Activated CD8-positive, alpha-beta memory T cell treated with anti-CD3 and anti-CD28 coated beads for 36 hours (primary cell): ENCODE measurements at regions not wholly inside any gene's neighbourhood (a gene's known extent, or its start where the extent isn't known, plus 50 kb on each side); places are given as distances from the start of the nearest gene placed in this dataset.
"Not testable (repeated sequence)": the region's sequence is repeated elsewhere in the genome, so short reads cannot be mapped to it uniquely, and the experiment has no call there.

ENCODE experiments used
- CTCF ChIA-PET: fragments of 350-600 bp; sonication (Branson Sonifier 250); formaldehyde crosslinking; loops from one replicate; lab custom pipeline; 2021; ENCODE audit warnings: antibody characterized with exemption; lab: Charles Lee
- POLR2A ChIA-PET: fragments of 350-600 bp; sonication (Branson Sonifier 250); formaldehyde crosslinking; loops from one replicate; lab custom pipeline; 2021; ENCODE audit warnings: antibody characterized with exemption; lab: Charles Lee

DNA sequence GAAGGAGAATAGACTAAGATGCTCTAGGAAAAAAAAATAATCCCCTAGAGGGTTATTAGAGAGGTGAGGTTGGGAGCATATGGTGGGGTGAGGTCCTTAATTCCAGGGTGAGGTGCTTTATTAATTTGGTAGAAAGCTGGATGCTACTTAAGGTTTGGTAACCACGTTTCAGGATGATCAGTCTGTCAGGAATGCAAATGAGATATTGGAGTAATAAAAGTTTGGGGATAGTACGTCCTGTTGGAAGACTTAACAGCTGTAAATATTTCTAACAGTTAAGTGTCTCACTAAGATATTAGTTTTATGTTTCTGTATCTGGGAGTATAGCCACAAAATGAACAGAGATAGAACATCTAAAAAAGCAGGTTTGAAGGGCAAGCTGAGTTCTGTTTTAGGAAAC lies 578.9 kb downstream of the CETN3 start:
- ChIA-PET POLR2A (no interaction called here), CTCF (no interaction called here)

DNA sequence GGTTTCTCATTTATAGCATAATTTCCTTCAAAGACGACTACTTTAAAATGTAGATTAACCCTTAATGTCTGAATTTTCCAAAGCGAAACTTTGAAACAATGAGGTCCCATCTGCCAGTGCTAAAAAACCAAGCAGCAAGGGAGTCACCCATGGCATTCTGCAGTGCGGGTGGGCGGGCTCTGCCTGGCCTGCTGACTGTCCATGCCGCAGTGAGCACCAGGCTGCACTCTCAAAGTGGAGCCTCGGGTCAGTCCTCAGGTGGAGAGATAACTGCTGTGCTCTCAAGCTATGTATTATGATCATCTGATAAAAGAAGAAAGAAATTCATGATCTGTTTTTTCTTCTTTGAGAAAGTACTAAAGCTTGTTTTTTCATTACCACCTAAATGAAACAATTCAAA lies 581.6 kb downstream of the CETN3 start:
- POLR2A ChIA-PET = no interaction called here
- CTCF ChIA-PET = no interaction called here

GRCh38 chr5:89827359-89827758 lies 582.2 kb downstream of the CETN3 start:
- POLR2A ChIA-PET = no interaction called here

DNA sequence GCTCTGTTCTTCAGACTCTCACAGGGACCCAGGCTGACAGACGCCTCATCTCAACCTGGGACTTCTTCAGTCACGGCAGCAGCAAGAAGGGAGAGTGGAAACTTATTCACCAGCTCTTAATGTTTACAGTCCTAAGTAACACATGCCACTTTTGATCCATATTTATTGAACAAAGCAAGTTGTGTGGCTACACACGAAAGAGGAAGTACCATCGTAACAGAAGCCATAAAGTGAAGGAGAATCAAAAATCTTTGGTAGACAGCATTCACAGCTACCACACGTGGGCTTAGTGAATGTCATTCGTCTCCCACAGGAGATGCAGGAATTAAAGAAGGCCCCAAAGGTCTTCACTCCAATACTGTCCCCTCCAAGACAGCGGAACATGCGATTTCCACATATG lies 582.6 kb downstream of the CETN3 start:
- ChIA-PET POLR2A (no interaction called here), CTCF (no interaction called here)

More at GRCh38 chr5:89827359-89827758, 582.2 kb downstream of the CETN3 start:
- CTCF ChIA-PET = no interaction called here

- ChIA-PET CTCF (no interaction called here), POLR2A (no interaction called here)
Measured at GRCh38 chr5:89823046-89823445, 586.5 kb downstream of the CETN3 start.

GRCh38 chr5:89817841-89818240 lies 591.7 kb downstream of the CETN3 start:
- ChIA-PET POLR2A (no interaction called here), CTCF (no interaction called here)

- POLR2A ChIA-PET = no interaction called here
Measured at GRCh38 chr5:89816038-89816437, 593.5 kb downstream of the CETN3 start.

DNA sequence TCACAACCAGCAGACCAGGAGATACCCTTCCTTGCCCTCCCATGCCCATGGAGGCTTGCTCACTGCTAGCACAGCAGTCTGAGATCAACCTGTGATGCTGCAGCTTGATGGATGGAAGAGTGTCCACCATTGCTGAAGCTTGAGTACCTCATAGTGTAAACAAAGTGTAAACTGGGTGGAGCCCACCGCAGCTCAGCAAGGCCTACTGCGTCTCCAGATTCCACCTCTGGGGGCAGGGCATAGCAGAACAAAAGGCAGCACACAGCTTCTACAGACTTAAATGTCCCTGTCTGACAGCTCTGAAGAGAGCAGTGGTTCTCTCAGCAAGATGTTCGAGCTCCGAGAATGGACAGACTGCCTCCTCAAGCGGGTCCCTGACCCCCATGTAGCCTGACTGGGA lies 608.8 kb downstream of the CETN3 start:
- POLR2A ChIA-PET, CTCF ChIA-PET: not testable (repeated sequence)

More at GRCh38 chr5:89816038-89816437, 593.5 kb downstream of the CETN3 start:
- CTCF ChIA-PET = no interaction called here

GRCh38 chr5:89794504-89794903 lies 615.1 kb downstream of the CETN3 start:
- POLR2A ChIA-PET, CTCF ChIA-PET: not testable (repeated sequence)

- POLR2A ChIA-PET = not testable (repeated sequence)
- CTCF ChIA-PET = interaction anchor here (0.6 to 0.7 kb wide), 2 partner anchors 19 to 538 kb away, joined by 3 to 5 read pairs; no protein-coding TSS in a partner anchor
Measured at GRCh38 chr5:89779734-89780133, 629.8 kb downstream of the CETN3 start.

GRCh38 chr5:89777758-89778157 lies 631.8 kb downstream of the CETN3 start:
- CTCF ChIA-PET = no interaction called here
- POLR2A ChIA-PET = no interaction called here

GRCh38 chr5:89769975-89770374 lies 639.6 kb downstream of the CETN3 start:
- ChIA-PET CTCF (no interaction called here), POLR2A (no interaction called here)

DNA sequence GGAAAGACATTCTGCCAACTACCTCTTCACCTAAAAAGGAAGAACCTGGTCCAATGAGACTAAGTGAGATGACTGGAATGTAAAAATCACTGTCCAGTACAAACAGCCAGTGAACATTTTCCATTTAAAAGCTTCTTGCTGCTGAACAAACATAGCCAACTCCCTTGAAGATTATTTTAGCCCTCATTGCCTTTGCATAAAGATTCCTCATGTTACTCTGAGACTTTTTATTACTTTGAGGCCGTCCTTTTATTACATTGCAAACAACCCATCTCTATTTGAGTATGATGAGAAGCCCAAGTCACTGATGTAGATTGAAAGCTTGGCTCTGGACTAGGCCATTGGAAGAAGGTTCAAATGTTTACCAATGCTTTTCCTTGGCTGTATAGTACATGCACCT lies 649.8 kb downstream of the CETN3 start:
- POLR2A ChIA-PET = no interaction called here
- CTCF ChIA-PET = no interaction called here

GRCh38 chr5:89758146-89758545 lies 651.4 kb downstream of the CETN3 start:
- ChIA-PET POLR2A (no interaction called here), CTCF (no interaction called here)

GRCh38 chr5:89756955-89757354 lies 652.6 kb downstream of the CETN3 start:
- ChIA-PET CTCF (no interaction called here), POLR2A (no interaction called here)

DNA sequence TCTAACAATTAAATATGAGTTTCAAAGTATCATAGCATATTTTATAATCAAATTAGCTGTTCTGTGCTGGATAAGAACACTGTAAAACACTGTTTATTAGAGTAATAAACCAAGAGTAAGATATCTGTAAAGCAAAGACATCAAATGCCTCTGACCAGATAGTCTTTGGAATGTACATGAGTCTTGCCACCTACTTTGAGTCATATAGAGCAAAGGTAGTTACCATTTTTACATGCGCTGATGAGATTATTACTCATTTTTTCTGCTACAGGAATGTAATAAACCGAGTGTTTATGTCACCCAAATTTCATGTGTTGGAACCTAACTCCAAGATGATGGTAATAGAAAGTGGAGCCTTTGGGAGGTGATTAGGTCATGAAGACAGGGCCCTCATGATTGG lies 654.5 kb downstream of the CETN3 start:
- CTCF ChIA-PET = no interaction called here

DNA sequence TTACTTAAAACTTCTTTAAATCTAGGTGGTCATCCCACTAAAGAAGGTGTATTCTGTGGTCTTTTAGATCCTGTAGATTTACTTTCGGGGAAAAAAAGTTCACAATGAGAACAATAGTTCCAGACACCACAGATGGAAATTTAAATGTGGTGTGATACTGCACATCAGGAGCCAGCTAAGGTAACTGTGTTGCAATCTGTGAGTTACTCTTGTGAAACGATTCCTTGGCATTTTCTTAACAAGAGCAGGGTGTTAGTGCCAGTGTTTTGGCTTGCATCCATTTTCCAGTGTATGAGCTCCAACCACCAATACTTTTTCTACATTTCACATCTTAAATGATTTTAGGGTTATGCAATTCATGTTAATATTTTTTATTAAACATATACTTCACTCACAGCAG lies 674.5 kb downstream of the CETN3 start:
- CTCF ChIA-PET = no interaction called here
- POLR2A ChIA-PET = no interaction called here

More for the DNA sequence above, 654.5 kb downstream of the CETN3 start:
- POLR2A ChIA-PET = no interaction called here

GRCh38 chr5:89733772-89734171 lies 675.8 kb downstream of the CETN3 start:
- ChIA-PET CTCF (no interaction called here), POLR2A (no interaction called here)

DNA sequence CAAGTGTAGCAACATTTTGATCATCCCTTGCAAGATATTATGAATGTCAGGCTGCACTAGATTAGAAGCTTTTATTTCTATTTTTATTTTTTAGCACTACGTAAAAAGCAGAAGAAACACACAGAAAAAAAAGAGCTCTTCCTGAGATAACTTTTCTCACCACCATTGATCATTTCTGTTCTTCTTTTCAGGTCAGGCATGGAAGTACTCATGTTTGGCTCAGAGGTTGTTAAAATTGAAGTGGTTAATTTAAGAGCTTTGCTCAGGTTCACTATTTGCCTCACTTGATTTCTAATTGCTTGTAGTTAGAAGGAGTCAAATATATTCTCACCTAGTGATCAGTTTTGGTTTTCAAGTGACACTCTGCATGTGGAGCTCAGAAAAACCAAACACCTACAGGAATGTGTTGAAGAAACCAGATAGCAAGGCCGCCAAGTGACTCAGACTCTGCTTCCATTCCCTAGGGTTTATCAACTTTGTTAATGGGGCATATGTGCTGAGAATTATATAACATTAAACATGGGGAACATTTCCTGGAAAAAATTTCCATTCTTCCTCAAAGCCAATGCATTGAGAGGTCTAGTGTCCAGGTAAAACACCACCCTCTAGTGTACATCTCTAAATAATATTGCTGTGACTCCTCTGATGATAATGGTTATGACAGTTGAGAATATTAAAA lies 679.8 kb downstream of the CETN3 start:
- ChIA-PET CTCF (no interaction called here), POLR2A (no interaction called here)

- POLR2A ChIA-PET = no interaction called here
- CTCF ChIA-PET = no interaction called here
Measured at GRCh38 chr5:89728750-89729149, 680.8 kb downstream of the CETN3 start.

GRCh38 chr5:89728134-89728533 lies 681.4 kb downstream of the CETN3 start:
- ChIA-PET POLR2A (no interaction called here), CTCF (no interaction called here)
